GM23338 (cell line): ENCODE measurements at regions not wholly inside any gene's neighbourhood (a gene's known extent, or its start where the extent isn't known, plus 50 kb on each side); places are given as distances from the start of the nearest gene placed in this dataset.

Experiments
- ATAC-seq: fragments of 200-7000 bp; cut with Tn5 transposase; 3 replicates; pipeline ENCODE4 v1.9.1; 2020
- DNase-seq: peaks from one replicate; pipeline ENCODE4 v3.0.0-alpha.2; 2015; ENCODE audit warnings: low spot score
- H2AFZ ChIP-seq: fragments of 200-600 bp; sonication (generic); 2 replicates; pipeline ENCODE4 v1.8.0; 2016; ENCODE audit warnings: antibody characterized with exemption, mild to moderate bottlenecking, moderate library complexity
- H3F3A ChIP-seq: fragments of 200-600 bp; sonication (generic); replicated peaks from 2 replicates; pipeline ENCODE4 v1.8.0; 2017; ENCODE audit warnings: antibody characterized with exemption, mixed run types, low read depth
- H3K27ac ChIP-seq: fragments of 200-600 bp; sonication (generic); 2 replicates; pipeline ENCODE4 v1.6.1; 2016; ENCODE audit warnings: low read depth
- H3K27me3 ChIP-seq: fragments of 200-600 bp; sonication (generic); 2 replicates; pipeline ENCODE4 v1.8.0; 2016; ENCODE audit warnings: mild to moderate bottlenecking, mixed run types, moderate library complexity; ENCODE audit not compliant: insufficient read depth
- H3K36me3 ChIP-seq: fragments of 200-600 bp; sonication (generic); 2 replicates; pipeline ENCODE4 v1.8.0; 2016; ENCODE audit warnings: mild to moderate bottlenecking; ENCODE audit not compliant: insufficient read depth
- H3K4me1 ChIP-seq: fragments of 200-600 bp; sonication (generic); 2 replicates; pipeline ENCODE4 v1.8.0; 2016; ENCODE audit warnings: mild to moderate bottlenecking, moderate library complexity; ENCODE audit not compliant: insufficient read depth
- H3K4me2 ChIP-seq: fragments of 200-600 bp; sonication (generic); 2 replicates; pipeline ENCODE4 v1.7.1; 2017; ENCODE audit warnings: mixed run types
- H3K4me3 ChIP-seq: fragments of 200-600 bp; sonication (generic); 2 replicates; pipeline ENCODE4 v1.6.1; 2016; ENCODE audit warnings: mixed run types
- H3K79me2 ChIP-seq: fragments of 200-600 bp; sonication (generic); replicated peaks from 2 replicates; pipeline ENCODE4 v1.8.0; 2017; ENCODE audit warnings: mild to moderate bottlenecking; ENCODE audit not compliant: insufficient read depth
- H3K9me2 ChIP-seq: fragments of 200-600 bp; sonication (generic); 2 replicates; pipeline ENCODE4 v1.8.0; 2017; ENCODE audit not compliant: insufficient read depth
- H4K20me1 ChIP-seq: fragments of 200-600 bp; sonication (generic); replicated peaks from 2 replicates; pipeline ENCODE4 v1.8.0; 2017; ENCODE audit warnings: mild to moderate bottlenecking; ENCODE audit not compliant: insufficient read depth
- H3K27ac Mint-ChIP-seq: 2 replicates; pipeline ENCODE4 v1.8.0; 2020; ENCODE audit warnings: inconsistent platforms, mild to moderate bottlenecking, moderate library complexity, mixed read lengths
- H3K27me3 Mint-ChIP-seq: 3 replicates; pipeline ENCODE4 v1.8.0; 2022; ENCODE audit warnings: low read depth, mild to moderate bottlenecking, moderate library complexity, mixed read lengths, inconsistent platforms; ENCODE audit not compliant: insufficient read depth, poor library complexity
- H3K36me3 Mint-ChIP-seq: 3 replicates; pipeline ENCODE4 v1.8.0; 2021; ENCODE audit warnings: low read depth, mild to moderate bottlenecking, inconsistent platforms, moderate library complexity, mixed read lengths
- H3K4me1 Mint-ChIP-seq: 3 replicates; pipeline ENCODE4 v1.8.0; 2020; ENCODE audit warnings: mild to moderate bottlenecking, inconsistent platforms, mixed read lengths
- H3K4me3 Mint-ChIP-seq: 3 replicates; pipeline ENCODE4 v1.8.0; 2021; ENCODE audit warnings: moderate library complexity, mild to moderate bottlenecking, inconsistent platforms, mixed read lengths
- H3K9me3 Mint-ChIP-seq: 3 replicates; pipeline ENCODE4 v1.8.0; 2020; ENCODE audit warnings: moderate library complexity, mild to moderate bottlenecking, inconsistent platforms, mixed read lengths
- CREB1 ChIP-seq: fragments of 250-450 bp; sonication (Bioruptor Pico); IDR thresholded peaks from 2 replicates; pipeline ENCODE4 v1.5.0; 2020; ENCODE audit warnings: low read depth, mild to moderate bottlenecking, moderate library complexity
- CTCF ChIP-seq, 2 experiments: fragments of 200-600 bp in 1 of 2; sonication (generic) in 1 of 2; conservative IDR thresholded peaks; 2 replicates each; pipeline versions ENCODE4 v1.5.1 to v1.6.1; 2016 to 2017; ENCODE audit warnings: antibody characterized with exemption in 2 of 2, low read depth in 2 of 2, mild to moderate bottlenecking in 2 of 2, moderate library complexity in 1 of 2
- ETS1 ChIP-seq: IDR thresholded peaks from 2 replicates; pipeline ENCODE4 v1.6.1; 2016; ENCODE audit warnings: antibody characterized with exemption
- EZH2 ChIP-seq: fragments of 200-600 bp; sonication (generic); IDR thresholded peaks from one replicate; pipeline ENCODE4 v1.8.0; 2017; ENCODE audit warnings: antibody characterized with exemption, mild to moderate bottlenecking, low read depth; ENCODE audit not compliant: unreplicated experiment
- JUNB ChIP-seq: IDR thresholded peaks from one replicate; pipeline ENCODE4 v1.6.1; 2016; ENCODE audit warnings: antibody characterized with exemption; ENCODE audit not compliant: unreplicated experiment
- NANOG ChIP-seq: IDR thresholded peaks from 2 replicates; pipeline ENCODE4 v1.6.1; 2016; ENCODE audit warnings: antibody characterized with exemption, borderline replicate concordance
- POLR2AphosphoS5 ChIP-seq: IDR thresholded peaks from 2 replicates; pipeline ENCODE4 v1.6.1; 2016; ENCODE audit warnings: antibody characterized with exemption, low read depth
- REST ChIP-seq: IDR thresholded peaks from one replicate; pipeline ENCODE4 v1.6.1; 2018; ENCODE audit warnings: antibody characterized with exemption; ENCODE audit not compliant: unreplicated experiment
- STAT1 ChIP-seq: IDR thresholded peaks from one replicate; pipeline ENCODE4 v1.6.1; 2016; ENCODE audit warnings: antibody characterized with exemption; ENCODE audit not compliant: unreplicated experiment
- ZNF331 ChIP-seq: fragments of 250-450 bp; sonication (Bioruptor Pico); IDR thresholded peaks from 2 replicates; pipeline ENCODE4 v1.5.0; 2020; ENCODE audit warnings: low read depth, mild to moderate bottlenecking, moderate library complexity
- ZNF462 ChIP-seq: fragments of 250-450 bp; sonication (Bioruptor Pico); IDR thresholded peaks from 2 replicates; pipeline ENCODE4 v1.5.0; 2020; ENCODE audit warnings: mild to moderate bottlenecking, moderate library complexity

- TF ChIP-seq ZNF462 (CRISPR knock-in tag), result no peak
- TF ChIP-seq ETS1, result no peak
- no peak for TF ChIP-seq JUNB
- no peak for TF ChIP-seq STAT1
Observed at GRCh38 chr10:43856299-43856698, 207.6 kb upstream of the ZNF32 start (continued).

- Mint-ChIP-seq H3K27ac (no peak overlapping the region), H3K27me3 (peaks cover 7% of the 10 kb centered on the region), H3K4me3 (no peak overlapping the region), H3K4me1 (no peaks in the 10 kb centered on the region), H3K9me3 (no peaks in the 10 kb centered on the region; the same call in 2 of the 3 replicates), H3K36me3 (no peaks in the 10 kb centered on the region)
- Histone ChIP-seq H3K4me3 (no peak overlapping the region), H3K36me3 (no peaks in the 10 kb centered on the region), H2AFZ (no peak overlapping the region), H4K20me1 (no peaks in the 10 kb centered on the region), H3K9me2 (peaks cover 13% of the 10 kb centered on the region; the same call in 1 of the 2 replicates), H3K4me1 (no peaks in the 10 kb centered on the region), H3F3A (no peaks in the 10 kb centered on the region), H3K27ac (no peak overlapping the region), H3K4me2 (no peak overlapping the region), H3K79me2 (no peaks in the 10 kb centered on the region), H3K27me3 (no peaks in the 10 kb centered on the region)
- ATAC-seq (no peak), DNase-seq (no peak)
- TF ChIP-seq CREB1 (CRISPR knock-in tag) (no peak), ZNF331 (no peak), ETS1 (no peak), REST (no peak), CTCF (conservative IDR thresholded peaks at IDR 0.05; ENCODE audit: low read depth in 2 of 2) (no peak), POLR2AphosphoS5 (no peak), NANOG (no peak), JUNB (no peak), EZH2 (no peak)
Observed at GRCh38 chr10:43855667-43856210, 207.1 kb upstream of the ZNF32 start.
